Activated T-cell treated with anti-CD3 and anti-CD28 coated beads, Interleukin-2, amount 50 U/mL, for 24 hours (primary cell): ENCODE measurements at regions not wholly inside any gene's neighbourhood (a gene's known extent, or its start where the extent isn't known, plus 50 kb on each side); places are given as distances from the start of the nearest gene placed in this dataset.

Source experiments
- DNase-seq: peaks from one replicate; pipeline ENCODE4 v3.0.0-alpha.2; 2020
- H3K27ac Mint-ChIP-seq: 2 replicates; pipeline ENCODE4 v1.8.0; 2020; ENCODE audit warnings: mild to moderate bottlenecking, mixed read lengths
- H3K27me3 Mint-ChIP-seq: 2 replicates; pipeline ENCODE4 v1.8.0; 2020; ENCODE audit warnings: mixed read lengths
- H3K36me3 Mint-ChIP-seq: 2 replicates; pipeline ENCODE4 v1.8.0; 2020; ENCODE audit warnings: low read depth, mixed read lengths
- H3K4me1 Mint-ChIP-seq: 2 replicates; pipeline ENCODE4 v1.8.0; 2020; ENCODE audit warnings: low read depth, mixed read lengths
- H3K4me3 Mint-ChIP-seq: 2 replicates; pipeline ENCODE4 v1.8.0; 2020; ENCODE audit warnings: mild to moderate bottlenecking, moderate library complexity, mixed read lengths
- H3K9me3 Mint-ChIP-seq: 2 replicates; pipeline ENCODE4 v1.8.0; 2020; ENCODE audit warnings: mixed read lengths

DNA sequence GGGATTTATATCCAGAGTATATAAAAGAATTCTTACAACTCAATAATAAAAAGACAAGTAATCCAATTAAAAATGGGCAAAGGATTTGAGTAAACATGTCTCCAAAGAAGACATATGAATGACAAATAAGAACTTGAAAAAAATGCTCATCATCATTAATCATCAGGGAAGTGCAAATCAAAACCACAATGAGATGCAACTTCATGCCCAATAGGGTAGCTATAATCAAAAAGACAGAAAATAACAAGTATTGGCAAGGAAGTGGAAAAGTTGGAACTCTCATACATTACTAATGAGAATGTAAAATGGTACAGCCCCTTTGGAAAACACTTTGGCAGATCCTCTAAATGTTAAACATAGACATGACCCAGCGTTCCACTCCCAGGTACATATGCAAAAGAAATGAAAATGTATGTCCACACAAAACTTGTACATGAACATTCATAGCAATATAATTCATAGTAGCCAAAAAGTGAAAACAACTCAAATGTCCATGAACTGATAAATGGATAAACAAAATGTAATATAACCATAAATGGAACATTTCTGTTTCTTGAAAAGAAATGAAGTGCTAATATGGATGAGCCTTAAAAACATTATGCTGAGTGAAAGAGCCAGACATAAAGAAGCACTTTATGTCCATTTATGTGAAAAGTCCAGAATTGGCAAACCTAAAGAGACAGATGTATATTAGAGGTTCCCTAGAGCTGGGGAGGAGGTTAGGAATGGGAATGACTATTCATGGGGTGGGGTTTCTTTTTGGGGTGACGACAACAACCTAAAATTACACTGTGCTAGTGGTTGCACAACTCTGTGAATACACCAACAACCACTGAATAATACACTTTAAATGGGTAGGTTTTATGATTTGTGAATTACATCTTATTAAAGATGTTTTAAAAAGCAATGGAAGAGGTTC lies 259.7 kb downstream of the RHOU start:
- Mint-ChIP-seq H3K4me3 (no peak overlapping the region), H3K4me1 (peaks cover 6% of the 10 kb centered on the region), H3K9me3 (no peaks in the 10 kb centered on the region), H3K27me3 (no peaks in the 10 kb centered on the region), H3K27ac (no peak overlapping the region), H3K36me3 (no peaks in the 10 kb centered on the region)
- no peak for DNase-seq

DNA sequence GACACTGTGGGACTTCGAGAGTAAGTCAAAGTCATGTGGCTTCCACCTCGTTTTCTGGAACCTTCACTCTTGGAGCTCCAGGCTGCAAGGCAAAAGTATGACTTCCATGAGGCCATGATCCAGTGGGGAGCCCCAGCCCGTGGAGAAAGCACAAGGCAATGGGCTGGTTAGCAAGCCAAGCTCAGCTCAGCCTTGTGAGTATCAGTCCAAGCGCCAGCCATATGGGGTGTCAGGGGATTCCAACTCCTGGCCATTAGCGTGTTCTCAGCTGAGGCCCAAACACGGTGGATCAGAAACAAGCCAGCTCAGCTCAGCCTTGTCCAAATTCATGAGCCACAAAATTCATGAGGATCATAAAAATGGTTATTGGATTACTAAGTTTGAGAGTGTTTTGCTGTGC lies 261.0 kb downstream of the RHOU start:
- no peaks in the 10 kb centered on the region for H3K36me3 Mint-ChIP-seq
- no peaks in the 10 kb centered on the region for H3K27me3 Mint-ChIP-seq

DNA sequence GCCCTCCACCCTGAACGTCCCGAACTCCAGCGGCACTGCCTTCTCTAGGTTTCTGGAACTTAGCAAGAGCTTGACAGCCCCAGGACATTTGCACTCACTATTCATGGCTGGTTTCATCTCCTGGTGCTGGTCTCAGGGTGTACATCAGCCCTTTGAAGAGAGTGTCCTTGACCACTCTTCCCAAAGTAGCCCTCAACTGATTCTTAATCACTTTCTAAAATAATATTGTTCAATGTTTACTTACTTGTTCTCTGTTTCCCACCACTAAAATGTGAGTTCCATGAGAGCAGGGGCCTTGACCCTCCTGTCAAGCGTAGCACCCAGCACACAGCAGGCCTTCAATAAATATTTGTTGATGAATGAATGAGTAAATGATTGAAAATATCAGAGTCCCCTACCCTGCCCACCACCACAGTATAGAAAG lies 262.5 kb downstream of the RHOU start:
- H3K9me3 Mint-ChIP-seq: no peaks in the 10 kb centered on the region
- peaks cover 12% of the 10 kb centered on the region for H3K4me1 Mint-ChIP-seq
- no peak overlapping the region for H3K27ac Mint-ChIP-seq
- H3K36me3 Mint-ChIP-seq: no peaks in the 10 kb centered on the region
- no peak for DNase-seq
- no peak overlapping the region for H3K4me3 Mint-ChIP-seq
- no peaks in the 10 kb centered on the region for H3K27me3 Mint-ChIP-seq

More for the DNA sequence above, 261.0 kb downstream of the RHOU start:
- no peak for DNase-seq
- H3K4me1 Mint-ChIP-seq: peaks cover 2% of the 10 kb centered on the region
- no peaks in the 10 kb centered on the region for H3K9me3 Mint-ChIP-seq
- no peak overlapping the region for H3K4me3 Mint-ChIP-seq
- no peak overlapping the region for H3K27ac Mint-ChIP-seq

DNA sequence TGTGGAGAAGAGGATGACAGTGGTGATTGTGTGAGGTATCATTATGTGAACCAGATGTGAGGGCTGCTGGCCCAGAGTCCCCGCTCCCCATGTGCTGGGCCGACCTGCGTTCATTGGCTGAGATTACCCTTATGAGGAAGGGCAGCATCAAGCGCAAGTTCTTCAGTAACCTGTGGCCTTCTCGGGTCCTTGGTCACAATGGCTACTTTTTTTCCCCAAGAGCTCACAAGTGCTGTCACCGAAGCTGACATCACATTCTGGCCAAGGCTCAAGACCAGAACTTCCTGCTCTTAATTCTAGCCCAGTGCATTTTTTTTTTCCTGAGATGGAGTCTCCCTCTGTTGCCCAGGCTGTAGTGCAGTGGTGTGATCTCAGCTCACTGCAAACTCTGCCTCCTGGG lies 262.9 kb downstream of the RHOU start:
- Mint-ChIP-seq H3K4me1 (peaks cover 12% of the 10 kb centered on the region), H3K4me3 (no peak overlapping the region), H3K27ac (no peak overlapping the region), H3K27me3 (no peaks in the 10 kb centered on the region), H3K36me3 (no peaks in the 10 kb centered on the region), H3K9me3 (no peaks in the 10 kb centered on the region)
- no peak for DNase-seq

DNA sequence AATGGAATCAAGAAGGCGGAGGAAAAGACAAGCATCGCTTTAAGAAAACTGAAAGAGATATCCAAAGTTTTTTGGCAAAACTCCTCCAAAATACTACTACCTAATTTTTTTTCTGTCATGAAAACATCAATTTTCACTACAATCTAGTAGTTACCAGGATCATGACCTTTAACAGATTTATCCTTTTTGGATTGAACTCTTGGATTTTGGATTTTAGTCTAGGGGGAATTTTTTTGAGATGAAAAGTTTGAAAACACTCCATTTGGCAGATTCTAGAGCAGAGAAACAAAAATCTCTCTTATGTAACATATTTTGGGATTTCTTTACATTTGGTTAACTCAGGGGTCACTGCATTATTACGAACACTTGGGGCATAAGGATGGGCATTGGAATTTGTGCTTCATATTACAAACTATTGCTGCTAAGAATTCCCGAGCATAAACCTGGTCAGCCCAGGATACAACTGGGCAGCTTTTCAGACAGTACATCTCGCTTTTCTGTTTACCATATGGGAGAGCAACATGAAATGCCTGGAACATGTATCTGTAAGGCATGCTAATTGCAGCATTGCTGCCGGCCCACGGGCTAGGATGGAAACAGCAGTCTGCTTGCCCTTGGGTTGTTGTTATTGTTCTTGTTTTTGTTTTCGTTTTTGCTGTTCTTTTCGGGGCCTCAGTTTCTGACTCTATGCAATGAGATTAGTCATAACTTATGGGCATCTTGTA lies 264.3 kb downstream of the RHOU start:
- Mint-ChIP-seq H3K4me1 (peaks cover 12% of the 10 kb centered on the region), H3K9me3 (no peaks in the 10 kb centered on the region), H3K4me3 (no peak overlapping the region), H3K36me3 (no peaks in the 10 kb centered on the region), H3K27me3 (no peaks in the 10 kb centered on the region), H3K27ac (no peak overlapping the region)
- DNase-seq: no peak

DNA sequence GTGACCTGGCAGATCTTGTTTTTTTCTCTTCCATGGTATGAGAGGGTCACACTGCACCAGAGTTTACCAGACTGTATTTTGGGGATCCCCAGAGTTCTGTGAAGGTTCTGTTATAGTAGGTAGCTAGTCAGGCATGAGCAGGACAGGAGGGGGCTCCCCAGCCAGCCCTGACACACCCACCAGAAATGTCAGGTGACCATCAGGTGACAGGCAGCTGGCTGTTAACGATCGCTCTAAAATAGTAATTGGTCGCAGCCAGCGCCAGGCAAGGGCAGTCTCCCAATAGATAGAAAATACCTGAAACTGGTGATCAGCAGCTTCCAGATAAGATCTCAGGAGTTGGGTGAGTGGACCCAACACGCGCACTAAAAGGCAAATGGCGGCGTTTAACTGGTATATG lies 264.9 kb downstream of the RHOU start:
- Mint-ChIP-seq H3K4me3 (no peak overlapping the region), H3K36me3 (no peaks in the 10 kb centered on the region), H3K27ac (no peak overlapping the region), H3K9me3 (no peaks in the 10 kb centered on the region), H3K27me3 (no peaks in the 10 kb centered on the region), H3K4me1 (peaks cover 12% of the 10 kb centered on the region)
- no peak for DNase-seq

DNA sequence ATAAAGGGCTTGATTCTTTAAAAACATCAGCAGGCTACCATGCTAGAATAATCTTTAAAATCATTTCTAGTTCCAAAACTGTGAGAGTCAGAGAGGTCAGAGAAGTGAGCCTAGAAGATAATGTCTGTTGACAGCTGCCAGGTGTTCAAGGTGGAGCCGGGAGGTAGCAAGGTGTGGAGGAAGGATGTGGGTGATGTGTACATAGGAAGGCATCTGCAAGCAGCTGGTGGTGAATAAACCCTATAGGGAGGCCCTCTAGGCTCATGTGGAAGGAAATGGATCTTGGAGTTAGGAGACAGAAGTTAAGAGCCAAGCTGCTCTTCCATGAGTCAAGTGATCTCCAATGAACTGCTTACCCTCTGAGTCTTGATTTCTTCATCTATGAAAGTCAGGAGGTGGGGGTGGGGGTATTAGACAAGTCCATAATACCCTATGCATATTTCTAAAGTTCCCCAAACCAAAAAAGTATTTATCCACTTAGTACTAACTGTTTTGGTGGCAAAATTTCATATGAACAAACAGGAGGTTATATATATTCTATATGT lies 266.3 kb downstream of the RHOU start:
- no peak overlapping the region for H3K4me3 Mint-ChIP-seq
- no peaks in the 10 kb centered on the region for H3K9me3 Mint-ChIP-seq
- H3K27me3 Mint-ChIP-seq: no peaks in the 10 kb centered on the region
- H3K36me3 Mint-ChIP-seq: no peaks in the 10 kb centered on the region
- DNase-seq: no peak
- H3K27ac Mint-ChIP-seq: no peak overlapping the region
- H3K4me1 Mint-ChIP-seq: peaks cover 12% of the 10 kb centered on the region

DNA sequence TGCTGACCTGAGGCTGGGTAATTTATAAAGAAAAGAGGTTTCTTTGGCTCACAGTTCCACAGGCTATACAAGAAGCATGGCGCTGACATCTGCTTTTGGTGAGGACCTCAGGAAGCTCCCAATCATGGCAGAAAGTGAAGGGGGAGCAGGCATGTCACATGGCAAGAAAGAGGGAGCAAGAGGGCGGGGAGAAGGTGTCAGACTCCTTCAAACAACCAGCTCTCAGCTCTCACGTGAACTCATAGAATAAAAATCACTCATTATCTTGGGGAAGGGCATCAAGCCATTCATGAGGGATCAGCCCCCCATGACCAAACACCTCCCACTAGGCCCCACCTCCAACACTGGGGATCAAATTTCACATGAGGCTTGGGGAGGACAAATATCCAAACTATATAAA lies 266.8 kb downstream of the RHOU start:
- Mint-ChIP-seq H3K27ac (no peak overlapping the region), H3K9me3 (no peaks in the 10 kb centered on the region), H3K27me3 (no peaks in the 10 kb centered on the region), H3K36me3 (no peaks in the 10 kb centered on the region), H3K4me3 (no peak overlapping the region), H3K4me1 (peaks cover 12% of the 10 kb centered on the region)
- no peak for DNase-seq

DNA sequence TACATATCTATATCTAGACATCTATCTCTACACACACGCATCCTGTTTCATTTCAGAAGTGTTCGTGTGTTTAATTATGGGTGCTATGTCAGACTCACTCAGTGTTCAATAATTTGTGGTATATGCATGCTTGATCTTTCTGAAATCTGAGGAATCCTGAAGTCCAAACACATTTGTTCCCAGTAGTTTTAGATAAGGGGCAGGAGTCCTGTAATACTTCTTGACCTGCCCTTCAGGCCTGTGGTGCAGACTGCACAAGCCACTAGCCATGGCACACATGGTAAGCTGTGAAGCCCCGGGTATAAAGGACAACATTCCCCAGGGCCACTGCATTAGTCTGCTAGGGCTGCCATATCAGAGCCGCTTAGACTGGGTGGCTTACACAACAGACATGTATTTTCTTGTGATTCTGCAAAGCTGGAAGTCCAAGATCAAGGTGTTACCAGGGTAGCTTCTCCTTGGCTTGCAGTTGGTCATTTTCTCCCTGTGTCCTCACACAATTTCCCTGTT lies 267.2 kb downstream of the RHOU start:
- H3K9me3 Mint-ChIP-seq: no peaks in the 10 kb centered on the region
- no peaks in the 10 kb centered on the region for H3K36me3 Mint-ChIP-seq
- H3K27me3 Mint-ChIP-seq: no peaks in the 10 kb centered on the region
- no peak overlapping the region for H3K27ac Mint-ChIP-seq
- no peak for DNase-seq
- no peak overlapping the region for H3K4me3 Mint-ChIP-seq
- H3K4me1 Mint-ChIP-seq: peaks cover 12% of the 10 kb centered on the region

DNA sequence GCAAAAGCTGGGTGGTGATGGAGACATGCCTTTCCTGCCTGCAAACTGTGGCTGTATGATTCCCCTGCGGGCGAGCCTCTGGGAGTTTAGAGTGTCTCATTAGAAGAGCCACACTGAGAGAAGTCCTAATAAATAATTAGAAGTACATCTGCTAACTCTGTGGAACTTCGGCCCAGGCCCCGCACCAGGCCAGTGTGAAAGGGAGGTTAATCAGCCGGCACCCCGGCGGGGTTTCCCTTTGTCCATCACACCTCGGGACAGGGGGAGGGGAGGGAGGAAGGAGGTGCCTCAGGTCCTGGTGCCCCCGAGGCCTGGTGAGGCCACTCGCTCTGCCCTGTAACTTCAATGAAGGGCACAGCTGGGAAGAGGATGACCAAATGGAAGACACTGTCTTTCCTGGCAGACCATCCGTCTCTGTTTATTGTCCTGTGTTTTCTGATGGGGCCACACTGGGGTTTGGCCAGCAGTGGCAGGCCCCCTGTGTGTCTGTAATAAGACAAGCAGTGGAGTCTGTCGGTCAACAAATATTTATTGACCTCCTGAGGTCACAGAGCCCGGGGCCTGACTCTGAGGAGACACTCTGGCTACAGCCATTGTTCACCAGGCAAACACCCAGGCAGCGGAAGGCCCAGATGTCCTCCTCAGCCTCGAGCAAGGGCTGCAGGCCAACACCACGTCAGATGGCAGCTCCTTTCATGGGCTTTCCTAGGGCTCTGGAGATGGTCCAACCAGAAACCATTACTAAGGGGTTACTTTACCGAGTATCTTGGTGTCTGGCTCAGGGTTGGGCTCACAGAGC lies 267.5 kb upstream of the RAB4A start:
- no peaks in the 10 kb centered on the region for H3K36me3 Mint-ChIP-seq
- H3K4me3 Mint-ChIP-seq: no peak overlapping the region
- no peak overlapping the region for H3K27ac Mint-ChIP-seq
- H3K4me1 Mint-ChIP-seq: peaks cover 12% of the 10 kb centered on the region
- H3K9me3 Mint-ChIP-seq: no peaks in the 10 kb centered on the region
- no peaks in the 10 kb centered on the region for H3K27me3 Mint-ChIP-seq
- no peak for DNase-seq

DNA sequence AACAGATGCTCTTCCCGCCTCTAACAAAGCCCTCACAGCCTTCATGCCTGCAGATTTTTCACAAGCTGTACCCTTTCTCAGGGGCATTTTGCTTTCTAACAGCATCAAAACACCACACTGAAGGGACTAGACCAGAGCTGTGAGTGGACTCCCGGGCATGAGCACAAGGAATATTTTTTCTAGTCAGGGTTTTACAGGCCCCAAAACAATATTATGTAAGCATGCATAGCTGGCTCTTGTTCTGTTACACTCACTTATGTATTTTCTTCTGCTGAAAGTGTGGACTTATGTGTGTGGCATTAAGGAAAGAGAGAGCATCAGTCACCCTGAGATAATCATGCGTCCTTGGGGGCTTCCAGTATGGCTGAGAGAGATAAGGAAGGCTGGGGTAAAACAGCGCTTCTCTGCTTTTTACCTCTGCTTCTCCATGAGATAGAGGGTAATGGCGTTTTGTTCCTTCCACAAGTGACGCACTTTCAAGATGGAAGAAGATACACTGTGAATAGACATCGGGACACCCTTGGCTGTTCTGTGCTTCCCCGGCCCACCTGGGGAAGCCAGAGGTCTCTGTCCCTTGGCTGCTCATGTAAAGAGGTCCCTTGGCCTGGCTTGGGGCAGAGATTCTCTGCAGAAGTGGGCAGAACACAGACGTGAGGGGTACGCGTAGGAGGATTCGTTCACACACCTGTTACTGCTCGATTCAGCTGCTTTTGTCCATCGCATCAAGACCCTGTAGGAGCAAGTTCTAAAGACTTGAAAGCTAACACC lies 266.7 kb upstream of the RAB4A start:
- Mint-ChIP-seq H3K9me3 (no peaks in the 10 kb centered on the region), H3K36me3 (no peaks in the 10 kb centered on the region), H3K27ac (no peak overlapping the region), H3K4me1 (peaks cover 12% of the 10 kb centered on the region), H3K4me3 (no peak overlapping the region), H3K27me3 (no peaks in the 10 kb centered on the region)
- no peak for DNase-seq

DNA sequence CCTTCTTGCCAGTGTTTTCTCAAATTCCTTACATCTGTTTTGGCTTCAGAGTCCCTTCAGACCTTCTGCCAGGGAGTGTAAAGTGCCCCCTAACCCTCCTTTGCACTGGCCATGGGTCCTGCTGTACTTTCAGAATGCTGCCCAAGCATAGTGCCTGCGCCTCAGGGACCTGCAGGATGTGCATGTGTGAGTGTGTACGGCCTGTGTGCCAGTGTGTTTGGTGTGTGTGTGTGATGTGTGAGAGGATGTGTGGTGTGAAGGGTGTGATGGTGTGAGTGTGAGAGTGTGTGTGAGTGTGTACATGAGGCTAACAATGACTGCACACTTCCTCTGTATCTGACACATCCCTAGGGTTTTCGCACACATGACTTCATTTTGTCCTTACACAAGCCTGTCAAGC lies 265.8 kb upstream of the RAB4A start:
- Mint-ChIP-seq H3K27me3 (no peaks in the 10 kb centered on the region), H3K27ac (no peak overlapping the region), H3K4me3 (no peak overlapping the region), H3K4me1 (peaks cover 12% of the 10 kb centered on the region), H3K36me3 (no peaks in the 10 kb centered on the region), H3K9me3 (no peaks in the 10 kb centered on the region)
- DNase-seq: no peak

DNA sequence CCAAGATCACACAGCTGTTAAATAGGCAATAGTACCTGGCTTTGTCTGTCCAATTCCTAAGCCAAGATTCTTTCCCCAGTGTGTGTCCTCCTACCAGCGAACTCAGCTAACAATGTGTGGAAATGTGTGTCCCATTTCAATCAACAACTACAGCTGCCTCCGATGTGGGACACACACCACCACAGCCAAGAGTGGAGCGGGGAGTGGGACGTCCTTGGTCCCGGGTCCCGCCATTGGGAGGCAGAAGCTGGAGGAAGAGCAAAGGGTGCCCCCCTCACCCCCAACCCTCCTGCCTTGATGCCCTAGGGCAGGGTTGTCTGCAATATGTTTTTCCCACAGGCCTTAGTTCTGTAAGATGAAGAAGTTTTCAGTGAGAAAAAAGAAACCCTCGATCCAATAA lies 265.4 kb upstream of the RAB4A start:
- DNase-seq: no peak
- Mint-ChIP-seq H3K9me3 (no peaks in the 10 kb centered on the region), H3K27me3 (no peaks in the 10 kb centered on the region), H3K27ac (no peak overlapping the region), H3K4me1 (peaks cover 12% of the 10 kb centered on the region), H3K4me3 (no peak overlapping the region), H3K36me3 (no peaks in the 10 kb centered on the region)
